ENCODE measurements at regions not wholly inside any gene's neighbourhood (a gene's known extent, or its start where the extent isn't known, plus 50 kb on each side); places are given as distances from the start of the nearest gene placed in this dataset.

- no peak for TF ChIP-seq ATF3 (CRISPR knock-in tag; conservative IDR thresholded peaks at IDR 0.05)
These were observed 69.6 kb upstream of the HDAC9 start (continued) for GRCh38 chr7:18425838-18426445.

GRCh38 chr7:18426564-18427226, 68.9 kb upstream of the HDAC9 start:
- ChIA-PET CTCF (interaction anchor here (0.5 kb wide), 1 partner anchor 70 kb away, joined by 3 read pairs; no protein-coding TSS in a partner anchor), POLR2A (no interaction called here)
- no peak for TF ChIP-seq NFE2L1 (CRISPR knock-in tag; IDR thresholded peaks at IDR 0.05)
- no peak for TF ChIP-seq E2F1 (CRISPR knock-in tag; IDR thresholded peaks at IDR 0.05)
- no peak for TF ChIP-seq TCF7 (CRISPR knock-in tag; IDR thresholded peaks at IDR 0.05; ENCODE audit: low read depth)
- no peak for TF ChIP-seq ATF6 (CRISPR knock-in tag; IDR thresholded peaks at IDR 0.05)
- no peak for TF ChIP-seq ZNF671 (CRISPR knock-in tag; IDR thresholded peaks at IDR 0.05)
- TF ChIP-seq ZNF396 (CRISPR knock-in tag; IDR thresholded peaks at IDR 0.05; ENCODE audit: borderline replicate concordance), result no peak
- TF ChIP-seq JUN (CRISPR knock-in tag; IDR thresholded peaks at IDR 0.05), result no peak
- TF ChIP-seq ZNF232 (CRISPR knock-in tag; IDR thresholded peaks at IDR 0.05), result no peak
- TF ChIP-seq ZBTB43 (CRISPR knock-in tag; IDR thresholded peaks at IDR 0.05), result no peak
- no peak for TF ChIP-seq ELF4 (CRISPR knock-in tag; IDR thresholded peaks at IDR 0.05; ENCODE audit: low read depth)
- TF ChIP-seq FOXP4 (CRISPR knock-in tag; IDR thresholded peaks at IDR 0.05), result no peak
- TF ChIP-seq FOXK1 (CRISPR knock-in tag; IDR thresholded peaks at IDR 0.05), result no peak
- TF ChIP-seq IRF2 (CRISPR knock-in tag; IDR thresholded peaks at IDR 0.05; ENCODE audit: borderline replicate concordance, low read depth), result no peak
- no peak for TF ChIP-seq IRF1 (CRISPR knock-in tag; IDR thresholded peaks at IDR 0.05)
- no peak for TF ChIP-seq SOX15 (CRISPR knock-in tag; IDR thresholded peaks at IDR 0.05)
- DNase-seq (ENCODE audit: low spot score) (no peak), ATAC-seq (no peak)
- H3K4me1 Mint-ChIP-seq, result peaks cover 20% of the 10 kb centered on the region
- H3K9me3 Mint-ChIP-seq, result no peaks in the 10 kb centered on the region
- no peak overlapping the region for H3K4me3 Mint-ChIP-seq
- H3K36me3 Mint-ChIP-seq, result no peaks in the 10 kb centered on the region
- no peak overlapping the region for H3K27ac Mint-ChIP-seq
- H3K27me3 Mint-ChIP-seq (ENCODE audit: low read depth), result no peaks in the 10 kb centered on the region
